Sciatic nerve (tissue), 2 donors: ENCODE measurements at regions not wholly inside any gene's neighbourhood (a gene's known extent, or its start where the extent isn't known, plus 50 kb on each side); places are given as distances from the start of the nearest gene placed in this dataset.

Source experiments
- ATAC-seq: fragments of 200-7000 bp; cut with Tn5 transposase; one replicate; pipeline ENCODE4 v1.9.1; 2020; ENCODE audit warnings: mild to moderate bottlenecking, moderate library complexity
- DNase-seq: peaks from one replicate; pipeline ENCODE4 v3.0.0-alpha.2; 2020; ENCODE audit warnings: low spot score
- intact Hi-C: fragments of 100-400 bp; cut with DNase I; formaldehyde crosslinking; loops from one replicate; pipeline ENCODE4 v1.14.2; 2022
- donor health status: DM: no; HTN: no; CAD: no.
- donor health status: DM: no; HTN: no; CAD: no.

DNA sequence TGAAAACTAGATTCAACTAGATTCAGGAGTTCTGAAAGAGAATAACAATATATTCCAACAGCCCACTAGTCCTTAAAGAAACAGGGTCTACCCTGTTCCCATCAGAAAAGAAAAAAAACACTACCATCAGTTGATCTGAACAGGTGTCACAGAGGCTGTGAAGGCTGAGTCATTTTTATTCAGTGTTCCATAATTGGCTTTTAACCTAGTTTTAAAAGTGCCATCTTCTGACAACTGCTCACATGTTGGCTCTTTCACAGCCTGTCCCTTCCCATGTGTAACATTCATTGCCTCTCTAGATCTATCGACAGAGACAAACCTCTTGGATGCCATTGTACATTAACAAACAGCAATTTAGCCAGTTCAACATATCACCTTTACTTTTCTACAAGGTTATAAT, 243.7 kb downstream of the TBX15 start:
- intact Hi-C loops: no loop called here
- no peak for ATAC-seq

DNA sequence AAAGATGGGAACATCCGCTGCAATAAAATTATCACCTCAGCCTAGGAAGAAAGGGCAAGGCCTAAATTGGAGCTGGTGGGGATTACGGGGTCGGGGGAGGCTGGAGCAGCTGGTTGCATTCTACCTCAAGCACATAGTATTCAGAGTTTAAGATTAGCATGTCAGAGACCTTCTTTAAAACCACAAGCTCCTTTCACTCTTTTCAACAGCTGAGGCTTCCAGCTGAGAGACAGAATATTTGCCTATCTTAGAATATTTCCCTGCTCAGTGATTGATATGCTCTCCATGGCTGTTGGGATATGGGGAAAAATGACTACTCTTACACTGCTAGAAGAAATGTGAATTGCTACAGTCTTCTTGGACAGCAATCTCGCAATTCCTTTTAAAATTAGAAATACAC, 248.6 kb downstream of the TBX15 start:
- intact Hi-C loops: no loop called here
- ATAC-seq: no peak
- DNase-seq: no peak

More for the DNA sequence above, 243.7 kb downstream of the TBX15 start:
- no peak for DNase-seq

DNA sequence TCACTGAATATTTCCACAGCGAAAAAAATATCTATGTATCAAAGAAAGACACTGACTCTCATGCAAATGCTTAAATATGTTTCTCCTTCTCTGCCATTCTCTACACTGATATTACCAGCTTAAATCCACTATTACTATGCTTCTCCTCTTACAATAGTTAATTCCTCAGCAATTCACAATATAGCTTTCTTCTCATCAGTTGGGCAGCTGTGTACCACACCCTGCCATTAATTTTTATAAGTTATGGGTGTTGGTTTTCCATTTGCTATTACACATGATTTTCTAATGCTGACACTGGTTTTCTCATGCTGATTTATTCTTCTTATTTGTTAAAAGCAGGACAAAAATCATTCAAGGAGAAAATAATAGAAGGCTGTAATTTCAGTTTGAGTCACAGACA, 251.8 kb downstream of the TBX15 start:
- intact Hi-C loops: no loop called here
- DNase-seq (no peak), ATAC-seq (no peak)

DNA sequence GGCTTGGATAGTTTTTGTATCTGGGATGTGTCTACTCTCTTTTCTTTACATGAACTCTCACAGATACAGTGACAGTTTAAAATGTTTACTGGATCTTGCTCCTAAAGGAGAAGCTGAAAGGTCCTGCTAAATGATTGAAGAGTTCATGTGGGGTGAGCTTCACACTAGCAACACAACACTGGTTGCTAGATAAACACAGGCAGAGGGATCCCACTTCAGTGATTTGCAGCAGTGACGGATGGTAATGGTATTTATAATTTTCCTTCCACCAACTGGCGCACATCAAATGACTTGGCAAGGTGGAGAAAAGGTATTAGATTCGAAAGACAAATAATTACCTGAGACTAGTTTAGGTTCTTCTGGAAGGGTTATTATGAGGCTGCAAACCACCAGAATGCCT, 270.2 kb downstream of the TBX15 start:
- intact Hi-C loops: no loop called here
- ATAC-seq: no peak
- no peak for DNase-seq

DNA sequence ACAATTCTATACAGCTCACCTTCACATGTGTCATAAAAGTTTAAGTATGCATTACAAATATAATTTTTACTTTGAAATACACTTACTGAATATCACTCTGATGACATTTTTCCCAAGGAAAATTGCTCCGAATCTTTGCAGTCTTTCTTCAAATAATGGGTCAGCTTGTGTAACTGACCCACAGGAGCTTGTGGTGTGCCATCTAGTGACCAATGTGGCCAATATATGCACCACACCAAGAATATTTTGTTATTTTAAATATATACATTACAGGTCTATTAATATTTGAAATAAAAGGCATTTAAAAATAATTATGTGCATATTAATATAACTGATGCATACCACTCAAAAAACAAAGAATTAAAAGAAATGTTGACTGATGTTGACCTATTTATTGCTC, 271.4 kb downstream of the TBX15 start:
- no peak for ATAC-seq
- intact Hi-C loops: no loop called here
- DNase-seq: no peak

DNA sequence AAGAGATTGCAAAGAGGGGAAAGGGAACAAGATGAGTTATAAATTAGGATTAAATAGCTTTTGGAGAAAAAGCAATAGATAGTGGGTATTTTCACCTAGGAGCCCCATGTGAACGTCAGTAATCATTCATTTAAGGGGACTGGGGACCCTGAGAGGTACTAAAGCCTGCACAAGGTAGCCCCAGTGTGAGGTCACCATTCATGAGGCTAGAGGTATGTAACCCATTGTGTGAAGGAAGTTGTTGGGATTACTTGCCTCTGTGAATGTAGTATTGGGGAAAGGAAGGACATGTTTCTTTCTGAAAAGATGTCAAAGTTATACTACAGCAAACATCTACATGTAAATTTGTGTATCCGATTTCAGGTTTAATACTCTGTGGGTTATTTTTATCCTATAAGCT, 276.8 kb downstream of the TBX15 start:
- DNase-seq (no peak), ATAC-seq (no peak)
- intact Hi-C loops: no loop called here

DNA sequence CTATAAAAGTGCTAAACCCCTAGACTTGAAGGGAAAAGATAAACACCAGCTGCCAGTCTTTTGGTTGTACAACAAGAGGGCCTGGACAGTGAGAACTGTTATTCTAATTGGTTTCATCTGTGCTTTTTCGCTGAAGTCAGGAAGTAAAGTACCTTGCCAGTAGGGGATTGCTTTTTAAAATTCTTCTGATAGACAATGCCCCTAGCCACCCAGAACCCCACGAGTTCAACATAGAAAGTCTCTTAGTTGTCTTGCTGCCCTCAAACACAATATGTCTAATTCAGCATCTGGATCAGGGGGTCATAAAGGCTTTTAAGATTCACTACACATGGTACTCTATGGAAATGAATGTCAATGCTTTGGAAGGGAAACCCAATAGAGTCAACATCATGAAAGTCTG, 289.2 kb downstream of the TBX15 start:
- intact Hi-C loops: no loop called here
- ATAC-seq (no peak), DNase-seq (no peak)

DNA sequence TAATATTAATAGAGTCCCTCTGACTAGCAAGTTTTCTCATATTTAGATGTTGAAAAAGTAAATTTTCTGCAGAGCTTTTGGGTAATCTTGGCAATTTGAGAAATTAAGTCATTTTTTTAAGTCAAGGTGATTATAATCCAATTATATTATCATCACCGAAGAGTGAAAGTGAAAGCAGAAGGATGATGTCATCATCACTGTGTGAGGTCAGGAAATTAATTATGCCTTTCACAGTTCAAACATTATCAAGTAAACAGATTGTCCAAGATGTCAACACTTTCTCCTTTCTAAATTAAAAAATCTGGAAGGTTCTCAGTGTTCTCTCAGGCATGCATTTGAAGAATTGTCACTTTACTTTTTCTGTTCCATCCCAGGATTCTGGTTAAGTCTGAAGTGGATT, 296.0 kb downstream of the TBX15 start:
- intact Hi-C loops: no loop called here
- ATAC-seq (no peak), DNase-seq (no peak)

DNA sequence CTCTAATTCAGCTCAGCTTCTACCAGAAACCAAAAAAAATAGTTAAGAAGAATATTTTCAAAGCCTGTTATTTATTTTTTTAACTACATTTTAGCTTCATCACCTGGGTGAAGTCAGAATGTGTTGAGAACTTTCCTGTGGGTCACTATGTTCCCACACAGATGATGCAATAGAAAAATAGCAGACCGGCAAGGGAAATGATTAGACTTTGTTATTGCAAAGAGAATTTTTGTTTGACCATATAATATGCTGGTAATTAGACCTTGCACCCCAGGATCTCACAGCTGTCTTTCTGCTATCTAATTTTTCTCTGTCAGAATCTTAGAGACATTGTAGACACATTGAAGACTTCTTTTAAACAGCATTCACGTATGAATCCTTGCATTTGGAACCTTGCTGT, 299.3 kb downstream of the TBX15 start:
- ATAC-seq: peak; percentile 74
- no peak for DNase-seq
- intact Hi-C loops: no loop called here

DNA sequence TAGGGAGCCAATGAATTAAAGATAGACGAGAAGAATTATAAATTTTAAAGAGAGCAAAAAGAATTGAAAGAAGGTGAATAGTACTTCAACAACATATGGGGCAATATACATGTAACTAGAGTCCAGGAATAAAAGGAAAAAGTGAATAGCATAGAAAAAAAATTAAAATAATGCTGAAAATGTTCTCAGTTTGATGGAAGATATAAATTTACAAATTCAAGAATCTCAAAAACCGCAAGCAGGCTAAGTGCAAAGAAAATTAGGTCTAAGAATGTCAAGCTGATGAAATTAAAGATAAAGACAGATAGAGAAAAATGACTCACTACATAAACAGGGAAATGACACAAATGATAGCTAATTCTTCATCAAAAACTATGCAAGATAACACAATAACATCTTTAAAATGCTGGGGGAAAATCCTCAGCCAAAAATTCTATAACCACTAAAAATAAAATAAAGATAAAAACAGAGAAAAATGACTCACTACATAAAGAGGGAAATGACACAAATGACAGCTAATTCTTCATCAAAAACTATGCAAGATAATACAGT, 326.3 kb downstream of the TBX15 start:
- intact Hi-C loops: no loop called here
- ATAC-seq: no peak

DNA sequence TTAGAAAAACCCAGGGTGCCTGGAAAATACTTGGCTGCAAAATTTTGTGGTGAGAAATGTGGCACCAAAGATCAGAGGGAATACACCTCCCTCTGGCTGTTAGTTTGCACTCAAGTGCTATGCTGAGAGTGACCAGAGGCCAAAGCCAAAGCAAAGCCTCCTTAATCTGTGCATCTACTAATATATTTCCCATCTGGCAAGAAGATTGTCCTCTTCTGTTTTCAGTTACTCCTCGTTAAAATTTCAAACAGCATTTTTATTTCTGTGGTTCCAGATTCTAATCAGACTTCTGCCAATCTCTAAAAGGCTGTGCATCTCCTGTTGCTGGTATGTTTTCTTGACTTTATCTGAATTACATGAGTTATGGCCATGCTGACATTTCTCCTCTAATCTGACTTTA, 327.4 kb downstream of the TBX15 start:
- ATAC-seq (no peak), DNase-seq (no peak)
- intact Hi-C loops: no loop called here

More for the DNA sequence above, 326.3 kb downstream of the TBX15 start:
- no peak for DNase-seq

DNA sequence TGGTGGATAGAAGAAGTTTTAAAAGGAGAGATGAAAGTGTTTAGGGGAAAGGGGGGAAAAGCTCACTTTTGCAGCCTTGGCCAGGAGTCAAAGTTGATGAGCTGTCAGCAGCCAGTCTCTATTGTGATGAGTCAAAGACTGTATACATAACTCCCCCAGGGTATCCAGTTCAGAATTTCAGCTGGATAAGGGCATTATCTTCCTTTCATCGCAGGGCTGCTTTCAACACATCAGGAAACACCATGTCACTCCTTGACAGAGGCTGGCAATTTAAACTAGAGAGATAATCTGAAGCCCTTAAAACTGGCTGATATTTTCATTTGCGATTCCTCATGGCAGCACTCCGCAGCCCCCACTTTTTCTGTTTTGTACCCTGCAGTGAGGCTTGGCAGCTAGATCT, 328.5 kb downstream of the TBX15 start:
- intact Hi-C loops: no loop called here
- no peak for ATAC-seq
- no peak for DNase-seq

DNA sequence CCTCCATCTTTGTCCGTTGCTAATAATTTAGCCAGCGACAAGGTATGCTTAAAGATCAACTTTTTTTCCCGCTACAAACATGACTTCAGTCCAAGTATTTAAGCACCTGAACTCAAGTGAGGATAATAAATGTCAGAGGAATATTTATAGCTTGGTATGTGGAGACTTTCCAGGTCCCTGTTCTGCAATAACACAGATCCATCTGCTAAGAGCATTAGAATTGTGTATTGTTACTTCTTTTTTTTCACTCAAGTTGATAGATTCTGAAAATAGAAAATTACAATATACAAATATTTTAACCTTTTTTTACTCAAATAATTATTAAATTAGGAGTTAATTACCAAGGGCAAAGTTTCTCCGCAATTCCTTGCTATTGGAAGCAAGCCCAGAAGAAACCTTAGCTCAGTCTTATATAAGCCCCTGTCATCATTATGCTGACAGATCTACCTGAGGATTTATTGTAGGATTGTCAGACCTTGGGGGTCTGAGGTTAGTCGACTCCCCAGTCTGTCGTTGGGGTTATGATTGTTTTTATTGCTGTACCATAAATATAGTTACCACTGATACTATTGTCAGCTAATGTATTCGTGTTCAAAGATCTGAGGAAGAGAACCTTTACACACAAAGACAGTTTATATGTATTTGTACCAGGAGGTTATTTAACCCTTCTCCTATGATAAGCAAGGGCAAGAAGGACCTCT, 337.9 kb downstream of the TBX15 start:
- ATAC-seq (no peak), DNase-seq (no peak)
- intact Hi-C loops: no loop called here

DNA sequence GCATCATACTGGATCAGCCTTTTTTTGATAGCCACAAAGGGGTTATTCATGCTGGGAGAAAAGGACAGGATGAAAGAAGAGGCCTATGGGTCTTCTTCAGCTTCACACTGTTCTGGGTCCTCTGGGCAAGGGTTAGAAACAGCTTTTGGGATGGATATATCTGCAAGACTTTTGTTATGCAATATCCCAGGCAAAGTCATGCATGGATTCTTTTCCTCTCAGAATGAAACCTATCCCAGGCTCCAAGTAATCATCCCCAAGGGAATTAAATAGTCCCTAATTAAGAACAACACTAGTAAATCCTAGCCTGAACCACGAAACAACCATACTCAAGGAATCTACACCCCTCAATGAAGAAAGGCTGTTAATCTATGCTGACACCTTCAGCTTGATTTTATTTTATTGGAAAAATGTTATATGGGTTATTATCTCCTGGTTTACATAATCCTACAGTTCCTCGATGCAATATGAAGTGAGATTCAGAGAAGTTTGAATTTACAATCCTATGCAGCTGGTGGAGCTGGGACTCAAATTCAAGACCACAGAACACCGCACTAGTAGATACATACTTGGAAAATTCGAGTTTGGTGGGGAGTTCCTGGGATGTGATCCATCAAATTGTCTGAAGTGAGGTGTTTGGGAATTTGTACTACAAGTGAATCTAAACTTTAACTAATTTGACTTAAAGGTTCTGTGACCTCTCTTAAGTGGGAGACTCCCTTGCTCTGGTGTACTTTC, 338.6 kb downstream of the TBX15 start:
- intact Hi-C loops: no loop called here
- DNase-seq (no peak), ATAC-seq (peak; percentile 32)

DNA sequence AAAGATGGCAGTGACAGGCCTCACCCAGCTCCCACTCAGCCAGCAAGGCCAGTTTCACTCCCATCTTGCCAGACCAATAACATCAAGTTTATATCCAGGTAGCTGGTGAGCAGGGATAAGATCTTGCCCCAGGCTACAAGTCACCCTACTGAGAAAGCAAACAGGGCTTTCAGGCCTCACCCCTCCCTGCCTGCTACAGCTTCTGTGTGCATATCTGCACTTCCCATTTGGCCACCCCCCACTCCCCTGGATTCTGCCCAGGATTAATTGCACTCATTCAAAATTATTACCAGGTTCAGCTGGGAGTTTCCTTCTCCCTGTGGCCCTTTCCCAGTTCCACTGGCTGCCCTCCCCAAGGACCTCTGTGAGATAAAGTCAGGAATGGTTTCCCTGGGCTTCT, 352.1 kb downstream of the TBX15 start:
- intact Hi-C loops: no loop called here

DNA sequence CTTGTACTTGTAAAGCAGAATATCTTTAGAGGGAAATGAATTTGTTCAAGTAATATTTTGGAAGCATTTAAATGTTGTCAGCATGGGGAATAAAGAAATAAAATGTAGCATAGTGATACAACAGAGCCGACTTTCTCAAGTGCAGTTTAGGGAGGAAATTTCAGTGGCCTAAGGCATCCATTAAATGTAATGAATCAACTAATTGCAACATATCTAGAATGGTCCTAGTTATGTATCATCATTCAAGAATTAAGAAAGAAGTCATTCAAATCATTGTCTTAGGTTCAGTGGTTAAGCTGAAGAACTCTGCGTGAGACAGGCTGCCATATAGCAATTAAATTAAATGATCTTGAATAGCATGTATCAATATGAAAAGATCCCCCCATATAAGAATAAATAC, 360.7 kb downstream of the TBX15 start:
- DNase-seq (no peak), ATAC-seq (no peak)
- intact Hi-C loops: no loop called here

More for the DNA sequence above, 352.1 kb downstream of the TBX15 start:
- ATAC-seq: no peak
- no peak for DNase-seq

DNA sequence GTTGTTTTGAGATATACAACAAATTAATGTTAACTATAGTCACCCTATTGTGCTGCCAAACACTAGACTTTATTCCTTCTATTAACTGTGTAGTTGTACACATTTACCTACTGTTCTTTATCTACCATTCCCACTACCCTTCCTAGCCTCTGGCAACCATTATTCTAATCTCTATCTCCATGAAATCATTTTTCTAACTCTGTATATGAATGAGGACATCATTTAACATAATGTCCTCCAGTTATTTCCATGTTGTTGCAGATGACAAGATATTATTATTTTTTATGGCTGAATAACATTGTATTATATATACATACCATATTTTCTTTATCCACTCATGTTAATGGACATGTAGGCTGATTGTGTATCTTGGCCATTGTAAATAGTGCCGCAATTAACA, 366.3 kb downstream of the TBX15 start:
- intact Hi-C loops: no loop called here
- ATAC-seq (no peak), DNase-seq (no peak)

DNA sequence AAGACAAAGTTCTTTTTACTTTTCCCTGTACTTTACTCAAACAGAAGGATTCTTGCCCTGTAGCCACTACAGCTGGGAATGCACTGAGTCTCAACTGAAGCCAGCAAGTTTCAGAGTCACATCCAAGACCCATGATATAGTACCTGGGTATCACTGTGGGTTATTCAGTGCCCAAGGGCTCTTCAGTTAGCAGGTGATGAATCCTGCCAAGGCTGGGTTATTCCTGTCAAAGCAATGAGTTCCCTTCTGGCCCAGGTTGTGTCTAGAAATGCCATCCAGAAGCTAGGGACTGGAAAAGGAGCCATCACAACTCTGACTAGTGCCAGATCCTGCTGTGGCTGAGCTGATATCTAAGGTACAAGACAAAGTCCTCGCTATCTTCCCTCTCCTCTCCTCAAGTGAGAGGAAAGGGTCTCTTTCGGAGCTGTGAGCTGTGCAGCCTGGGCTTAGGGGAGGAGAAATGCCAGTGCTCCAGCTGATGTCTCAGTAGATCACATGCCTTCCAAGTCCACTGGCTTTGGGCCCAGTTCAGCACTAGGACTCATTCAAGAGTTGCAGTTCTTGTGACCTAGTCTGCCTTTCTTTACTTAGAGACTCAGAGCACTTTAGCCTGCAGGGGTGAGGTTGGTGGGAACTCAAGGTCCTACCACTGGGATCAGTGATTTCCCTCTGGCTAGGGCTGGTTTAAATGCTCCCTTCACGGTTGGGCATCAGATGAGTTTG, 369.4 kb downstream of the TBX15 start:
- DNase-seq: no peak
- intact Hi-C loops: no loop called here
- no peak for ATAC-seq

DNA sequence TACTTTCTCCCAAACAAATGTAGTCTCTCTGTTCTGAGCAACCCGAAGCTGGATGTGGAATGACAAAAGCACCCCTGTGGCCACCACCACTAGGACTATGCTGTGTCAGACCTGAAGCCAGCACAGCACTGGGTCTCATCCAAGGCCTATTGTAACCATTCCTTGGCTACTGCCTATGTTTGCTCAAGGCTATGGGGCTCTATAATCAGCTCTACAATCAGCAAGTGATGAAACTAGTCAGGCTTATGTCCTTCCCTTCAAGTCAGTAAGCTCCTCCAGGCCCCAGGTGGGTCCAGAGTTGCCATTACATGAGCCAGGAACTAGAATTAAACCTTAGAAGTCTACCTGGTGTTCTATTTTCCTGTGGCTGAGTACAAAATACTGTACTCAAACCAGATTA, 370.2 kb downstream of the TBX15 start:
- DNase-seq (no peak), ATAC-seq (no peak)
- intact Hi-C loops: no loop called here

DNA sequence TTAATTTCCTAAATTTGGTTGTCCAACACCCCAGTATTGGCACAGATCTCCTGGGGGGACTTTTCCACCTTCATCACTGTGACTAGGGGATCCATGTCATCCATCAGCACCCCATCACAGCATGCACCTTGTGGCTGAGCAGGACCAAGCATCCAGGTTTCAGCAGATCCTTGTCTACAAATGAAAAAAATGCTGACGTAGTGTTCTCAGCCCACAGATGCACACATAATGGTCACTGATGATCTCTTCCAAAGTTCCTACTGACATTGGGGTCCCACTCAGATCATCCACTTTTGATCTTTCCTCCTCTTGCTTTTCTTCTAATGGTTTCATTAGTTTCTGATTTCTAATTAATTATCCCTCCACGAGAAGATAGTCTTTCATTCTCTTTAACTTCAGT, 373.1 kb downstream of the TBX15 start:
- ATAC-seq (no peak), DNase-seq (no peak)
- intact Hi-C loops: no loop called here
